GM23338 (cell line): ENCODE measurements at regions not wholly inside any gene's neighbourhood (a gene's known extent, or its start where the extent isn't known, plus 50 kb on each side); places are given as distances from the start of the nearest gene placed in this dataset.

Experiments
- ATAC-seq: fragments of 200-7000 bp; cut with Tn5 transposase; 3 replicates; pipeline ENCODE4 v1.9.1; 2020
- DNase-seq: peaks from one replicate; pipeline ENCODE4 v3.0.0-alpha.2; 2015; ENCODE audit warnings: low spot score
- H2AFZ ChIP-seq: fragments of 200-600 bp; sonication (generic); 2 replicates; pipeline ENCODE4 v1.8.0; 2016; ENCODE audit warnings: antibody characterized with exemption, mild to moderate bottlenecking, moderate library complexity
- H3F3A ChIP-seq: fragments of 200-600 bp; sonication (generic); replicated peaks from 2 replicates; pipeline ENCODE4 v1.8.0; 2017; ENCODE audit warnings: antibody characterized with exemption, mixed run types, low read depth
- H3K27ac ChIP-seq: fragments of 200-600 bp; sonication (generic); 2 replicates; pipeline ENCODE4 v1.6.1; 2016; ENCODE audit warnings: low read depth
- H3K27me3 ChIP-seq: fragments of 200-600 bp; sonication (generic); 2 replicates; pipeline ENCODE4 v1.8.0; 2016; ENCODE audit warnings: mild to moderate bottlenecking, mixed run types, moderate library complexity; ENCODE audit not compliant: insufficient read depth
- H3K36me3 ChIP-seq: fragments of 200-600 bp; sonication (generic); 2 replicates; pipeline ENCODE4 v1.8.0; 2016; ENCODE audit warnings: mild to moderate bottlenecking; ENCODE audit not compliant: insufficient read depth
- H3K4me1 ChIP-seq: fragments of 200-600 bp; sonication (generic); 2 replicates; pipeline ENCODE4 v1.8.0; 2016; ENCODE audit warnings: mild to moderate bottlenecking, moderate library complexity; ENCODE audit not compliant: insufficient read depth
- H3K4me2 ChIP-seq: fragments of 200-600 bp; sonication (generic); 2 replicates; pipeline ENCODE4 v1.7.1; 2017; ENCODE audit warnings: mixed run types
- H3K4me3 ChIP-seq: fragments of 200-600 bp; sonication (generic); 2 replicates; pipeline ENCODE4 v1.6.1; 2016; ENCODE audit warnings: mixed run types
- H3K79me2 ChIP-seq: fragments of 200-600 bp; sonication (generic); replicated peaks from 2 replicates; pipeline ENCODE4 v1.8.0; 2017; ENCODE audit warnings: mild to moderate bottlenecking; ENCODE audit not compliant: insufficient read depth
- H3K9me2 ChIP-seq: fragments of 200-600 bp; sonication (generic); 2 replicates; pipeline ENCODE4 v1.8.0; 2017; ENCODE audit not compliant: insufficient read depth
- H4K20me1 ChIP-seq: fragments of 200-600 bp; sonication (generic); replicated peaks from 2 replicates; pipeline ENCODE4 v1.8.0; 2017; ENCODE audit warnings: mild to moderate bottlenecking; ENCODE audit not compliant: insufficient read depth
- H3K27ac Mint-ChIP-seq: 2 replicates; pipeline ENCODE4 v1.8.0; 2020; ENCODE audit warnings: inconsistent platforms, mild to moderate bottlenecking, moderate library complexity, mixed read lengths
- H3K27me3 Mint-ChIP-seq: 3 replicates; pipeline ENCODE4 v1.8.0; 2022; ENCODE audit warnings: low read depth, mild to moderate bottlenecking, moderate library complexity, mixed read lengths, inconsistent platforms; ENCODE audit not compliant: insufficient read depth, poor library complexity
- H3K36me3 Mint-ChIP-seq: 3 replicates; pipeline ENCODE4 v1.8.0; 2021; ENCODE audit warnings: low read depth, mild to moderate bottlenecking, inconsistent platforms, moderate library complexity, mixed read lengths
- H3K4me1 Mint-ChIP-seq: 3 replicates; pipeline ENCODE4 v1.8.0; 2020; ENCODE audit warnings: mild to moderate bottlenecking, inconsistent platforms, mixed read lengths
- H3K4me3 Mint-ChIP-seq: 3 replicates; pipeline ENCODE4 v1.8.0; 2021; ENCODE audit warnings: moderate library complexity, mild to moderate bottlenecking, inconsistent platforms, mixed read lengths
- H3K9me3 Mint-ChIP-seq: 3 replicates; pipeline ENCODE4 v1.8.0; 2020; ENCODE audit warnings: moderate library complexity, mild to moderate bottlenecking, inconsistent platforms, mixed read lengths
- CREB1 ChIP-seq: fragments of 250-450 bp; sonication (Bioruptor Pico); IDR thresholded peaks from 2 replicates; pipeline ENCODE4 v1.5.0; 2020; ENCODE audit warnings: low read depth, mild to moderate bottlenecking, moderate library complexity
- CTCF ChIP-seq, 2 experiments: fragments of 200-600 bp in 1 of 2; sonication (generic) in 1 of 2; conservative IDR thresholded peaks; 2 replicates each; pipeline versions ENCODE4 v1.5.1 to v1.6.1; 2016 to 2017; ENCODE audit warnings: antibody characterized with exemption in 2 of 2, low read depth in 2 of 2, mild to moderate bottlenecking in 2 of 2, moderate library complexity in 1 of 2
- EZH2 ChIP-seq: fragments of 200-600 bp; sonication (generic); IDR thresholded peaks from one replicate; pipeline ENCODE4 v1.8.0; 2017; ENCODE audit warnings: antibody characterized with exemption, mild to moderate bottlenecking, low read depth; ENCODE audit not compliant: unreplicated experiment
- EZH2phosphoT487 ChIP-seq: fragments of 200-600 bp; sonication (generic); IDR thresholded peaks from one replicate; pipeline ENCODE4 v1.8.1; 2018; ENCODE audit warnings: antibody characterized with exemption; ENCODE audit not compliant: unreplicated experiment
- JUNB ChIP-seq: IDR thresholded peaks from one replicate; pipeline ENCODE4 v1.6.1; 2016; ENCODE audit warnings: antibody characterized with exemption; ENCODE audit not compliant: unreplicated experiment
- NANOG ChIP-seq: IDR thresholded peaks from 2 replicates; pipeline ENCODE4 v1.6.1; 2016; ENCODE audit warnings: antibody characterized with exemption, borderline replicate concordance
- REST ChIP-seq: IDR thresholded peaks from one replicate; pipeline ENCODE4 v1.6.1; 2018; ENCODE audit warnings: antibody characterized with exemption; ENCODE audit not compliant: unreplicated experiment
- STAT1 ChIP-seq: IDR thresholded peaks from one replicate; pipeline ENCODE4 v1.6.1; 2016; ENCODE audit warnings: antibody characterized with exemption; ENCODE audit not compliant: unreplicated experiment
- ZNF331 ChIP-seq: fragments of 250-450 bp; sonication (Bioruptor Pico); IDR thresholded peaks from 2 replicates; pipeline ENCODE4 v1.5.0; 2020; ENCODE audit warnings: low read depth, mild to moderate bottlenecking, moderate library complexity

- Histone ChIP-seq H4K20me1 (no peaks in the 10 kb centered on the region), H3K27ac (no peak overlapping the region), H2AFZ (no peak overlapping the region), H3F3A (no peaks in the 10 kb centered on the region), H3K27me3 (no peaks in the 10 kb centered on the region), H3K9me2 (no peaks in the 10 kb centered on the region), H3K4me2 (no peak overlapping the region), H3K4me1 (no peaks in the 10 kb centered on the region), H3K36me3 (no peaks in the 10 kb centered on the region), H3K4me3 (no peak overlapping the region), H3K79me2 (no peaks in the 10 kb centered on the region)
- Mint-ChIP-seq H3K27ac (no peak overlapping the region), H3K36me3 (no peaks in the 10 kb centered on the region), H3K9me3 (no peaks in the 10 kb centered on the region), H3K27me3 (no peaks in the 10 kb centered on the region), H3K4me3 (no peak overlapping the region), H3K4me1 (peaks cover 7% of the 10 kb centered on the region)
- TF ChIP-seq STAT1 (no peak), EZH2phosphoT487 (no peak), ZNF331 (no peak), JUNB (no peak), EZH2 (no peak)
- DNase-seq (no peak), ATAC-seq (no peak)
Measured at GRCh38 chr11:91866642-91867041, 358.0 kb upstream of the FAT3 start.

- H3K4me1 Mint-ChIP-seq = no peaks in the 10 kb centered on the region
- Histone ChIP-seq H3K27me3 (no peaks in the 10 kb centered on the region), H3K79me2 (no peaks in the 10 kb centered on the region), H3K4me2 (no peak overlapping the region), H3K9me2 (peaks cover 22% of the 10 kb centered on the region; the same call in 1 of the 2 replicates), H3K4me1 (no peaks in the 10 kb centered on the region), H4K20me1 (no peaks in the 10 kb centered on the region), H3K4me3 (no peak overlapping the region), H3K36me3 (no peaks in the 10 kb centered on the region), H3K27ac (no peak overlapping the region), H2AFZ (no peak overlapping the region), H3F3A (no peaks in the 10 kb centered on the region)
- no peaks in the 10 kb centered on the region for H3K36me3 Mint-ChIP-seq
- no peaks in the 10 kb centered on the region for H3K27me3 Mint-ChIP-seq
- TF ChIP-seq JUNB (no peak), STAT1 (no peak), NANOG (no peak), CTCF (conservative IDR thresholded peaks at IDR 0.05; ENCODE audit: low read depth in 2 of 2) (no peak), CREB1 (CRISPR knock-in tag) (no peak), REST (no peak), EZH2 (no peak)
- H3K9me3 Mint-ChIP-seq = no peaks in the 10 kb centered on the region
- H3K4me3 Mint-ChIP-seq = no peak overlapping the region
- no peak overlapping the region for H3K27ac Mint-ChIP-seq
- ATAC-seq = no peak
- DNase-seq = no peak
Measured at GRCh38 chr11:91860661-91861060, 364.0 kb upstream of the FAT3 start.
